Smooth muscle cell (in vitro differentiated cells): ENCODE measurements at regions not wholly inside any gene's neighbourhood (a gene's known extent, or its start where the extent isn't known, plus 50 kb on each side); places are given as distances from the start of the nearest gene placed in this dataset. TPM values are rescaled to one million over a fixed set of nuclear protein-coding genes. Genes with fewer than 3 reads are reported as not detected.

Source experiments
- DNase-seq: peaks from one replicate; lab custom pipeline; 2025; ENCODE audit not compliant: unreplicated experiment; lab: John Stamatoyannopoulos, UW
- H2AFZ ChIP-seq: fragments of 200-600 bp; sonication (generic); 2 replicates; pipeline ENCODE4 v1.6.0; 2016; ENCODE audit warnings: antibody characterized with exemption, low read depth, mild to moderate bottlenecking
- H3F3A ChIP-seq: fragments of 200-600 bp; sonication (generic); 2 replicates; pipeline ENCODE4 v1.6.0; 2017; ENCODE audit warnings: antibody characterized with exemption, low read depth
- H3K27ac ChIP-seq: fragments of 200-600 bp; sonication (generic); 2 replicates; pipeline ENCODE4 v1.5.1; 2016; ENCODE audit warnings: low read depth, mild to moderate bottlenecking
- H3K27me3 ChIP-seq: fragments of 200-600 bp; sonication (generic); 2 replicates; pipeline ENCODE4 v1.6.1; 2016; ENCODE audit warnings: low read depth, mild to moderate bottlenecking
- H3K36me3 ChIP-seq: fragments of 200-600 bp; sonication (generic); 2 replicates; pipeline ENCODE4 v1.5.1; 2016; ENCODE audit warnings: low read depth
- H3K4me1 ChIP-seq: fragments of 200-600 bp; sonication (generic); 2 replicates; pipeline ENCODE4 v1.5.1; 2016; ENCODE audit warnings: low read depth
- H3K4me2 ChIP-seq: fragments of 200-600 bp; sonication (generic); 2 replicates; pipeline ENCODE4 v1.6.0; 2016; ENCODE audit warnings: mild to moderate bottlenecking
- H3K4me3 ChIP-seq: fragments of 200-600 bp; sonication (generic); 2 replicates; pipeline ENCODE4 v1.5.1; 2016; ENCODE audit warnings: mild to moderate bottlenecking
- H3K79me2 ChIP-seq: fragments of 200-600 bp; sonication (generic); 2 replicates; pipeline ENCODE4 v1.6.0; 2016; ENCODE audit warnings: low read depth, mild to moderate bottlenecking
- H3K9ac ChIP-seq: fragments of 200-600 bp; sonication (generic); 2 replicates; pipeline ENCODE4 v1.6.0; 2016; ENCODE audit warnings: low read depth
- H3K9me3 ChIP-seq: fragments of 200-600 bp; sonication (generic); replicated peaks from 2 replicates; pipeline ENCODE4 v1.5.1; 2016; ENCODE audit warnings: low read depth
- H4K20me1 ChIP-seq: fragments of 200-600 bp; sonication (generic); 2 replicates; pipeline ENCODE4 v1.6.0; 2016; ENCODE audit warnings: low read depth
- CTCF ChIP-seq: fragments of 200-600 bp; sonication (generic); IDR thresholded peaks from 2 replicates; pipeline ENCODE4 v1.5.1; 2017; ENCODE audit warnings: borderline replicate concordance, mild to moderate bottlenecking, antibody characterized with exemption; ENCODE audit not compliant: insufficient read depth, poor library complexity, severe bottlenecking
- WGBS: methylation state at CpG from one replicate; pipeline ENCODE4 v1.1.7; 2016; ENCODE audit warnings: low lambda C conversion rate; 5-methylcytosine and 5-hydroxymethylcytosine counted together
- small RNA-seq: library from RNA; depleted of rRNA; stranded (forward); fragments of <200 nt; gene quantifications from one replicate; pipeline ENCODE3, GENCODE V24; 2014

DNA sequence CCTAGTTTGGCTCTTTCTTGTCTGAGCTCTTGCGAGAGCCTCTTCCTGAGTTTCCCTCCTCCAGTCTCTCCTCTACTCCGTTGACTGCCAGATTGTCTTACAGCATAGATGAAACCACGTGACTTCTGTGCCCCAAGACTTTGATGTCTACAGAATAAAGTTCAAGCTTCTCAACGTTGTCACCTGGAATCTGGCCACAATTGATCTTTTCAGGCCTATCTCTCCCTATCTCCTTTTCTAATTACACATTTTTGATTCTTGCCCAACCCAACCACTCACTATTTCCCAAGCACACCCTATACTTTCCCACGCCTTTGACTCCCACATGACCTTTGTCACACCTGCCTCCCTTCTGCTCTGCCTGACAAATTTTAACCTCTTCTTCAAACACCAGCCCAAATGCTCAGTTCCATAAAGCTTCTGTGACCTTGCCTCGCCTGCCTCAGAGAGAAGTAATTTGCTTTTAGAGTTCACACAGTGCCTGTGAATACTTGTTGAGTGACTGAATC lies 52.4 kb upstream of the PMFBP1 start:
- DNase-seq: no peak
- Histone ChIP-seq H3K4me2 (no peak overlapping the region), H3K9me3 (no peaks in the 10 kb centered on the region), H2AFZ (no peak overlapping the region), H3K36me3 (no peaks in the 10 kb centered on the region), H3K4me1 (peaks cover 4% of the 10 kb centered on the region), H3K79me2 (no peaks in the 10 kb centered on the region), H3K27ac (no peak overlapping the region), H3K4me3 (no peak overlapping the region), H4K20me1 (no peaks in the 10 kb centered on the region), H3K27me3 (no peaks in the 10 kb centered on the region), H3K9ac (no peak overlapping the region), H3F3A (no peaks in the 10 kb centered on the region)
- WGBS: 94% methylated on average over 6 of the region's 6 CpGs
- no peak for TF ChIP-seq CTCF

- WGBS: 95% methylated on average over 2 of the region's 2 CpGs
- no peak overlapping the region for H3K27ac ChIP-seq
Observed at GRCh38 chr16:72222503-72222902, 50.5 kb upstream of the PMFBP1 start.

More at GRCh38 chr16:72222503-72222902, 50.5 kb upstream of the PMFBP1 start:
- no peaks in the 10 kb centered on the region for H4K20me1 ChIP-seq
- H2AFZ ChIP-seq: no peak overlapping the region
- no peaks in the 10 kb centered on the region for H3K27me3 ChIP-seq
- TF ChIP-seq CTCF: no peak
- no peaks in the 10 kb centered on the region for H3F3A ChIP-seq
- no peaks in the 10 kb centered on the region for H3K36me3 ChIP-seq
- peaks cover 4% of the 10 kb centered on the region for H3K4me1 ChIP-seq
- no peak for DNase-seq
- H3K4me3 ChIP-seq: no peak overlapping the region
- H3K4me2 ChIP-seq: no peak overlapping the region
- no peaks in the 10 kb centered on the region for H3K9me3 ChIP-seq
- H3K79me2 ChIP-seq: no peaks in the 10 kb centered on the region
- no peak overlapping the region for H3K9ac ChIP-seq

Small RNAs in the stretch of these regions (small RNA-seq; reads per million reads assigned to genes)
- gene RF00026 (not detected), gene RNU7-90P (not detected)
